ENCODE measurements at regions not wholly inside any gene's neighbourhood (a gene's known extent, or its start where the extent isn't known, plus 50 kb on each side); places are given as distances from the start of the nearest gene placed in this dataset.

- TF ChIP-seq CTCF (conservative IDR thresholded peaks at IDR 0.05; ENCODE audit: low read depth in 2 of 2) (no peak), REST (IDR thresholded peaks at IDR 0.05; ENCODE audit: unreplicated experiment) (no peak)
Observed at GRCh38 chr5:54894957-54895815, 90.2 kb downstream of the ESM1 start (continued).

- peaks cover 5% of the 10 kb centered on the region for H3K27me3 ChIP-seq (ENCODE audit: insufficient read depth)
- no peak overlapping the region for H3K4me3 ChIP-seq
- H3K79me2 ChIP-seq (replicated peaks; ENCODE audit: insufficient read depth), result no peaks in the 10 kb centered on the region
- no peaks in the 10 kb centered on the region for H3K4me1 Mint-ChIP-seq
- H3K27me3 Mint-ChIP-seq (ENCODE audit: insufficient read depth, low read depth, poor library complexity), result peaks cover 4% of the 10 kb centered on the region
- no peak overlapping the region for H3K4me3 Mint-ChIP-seq
- peaks cover 27% of the 10 kb centered on the region for H3K36me3 Mint-ChIP-seq (ENCODE audit: low read depth)
- peaks cover 7% of the 10 kb centered on the region; the same call in 1 of the 2 replicates for H3K36me3 ChIP-seq (ENCODE audit: insufficient read depth)
- no peak overlapping the region for H3K4me2 ChIP-seq
- peaks cover 9% of the 10 kb centered on the region; the same call in 1 of the 2 replicates for H3K9me2 ChIP-seq (ENCODE audit: insufficient read depth)
- H3K4me1 ChIP-seq (ENCODE audit: insufficient read depth), result peaks cover under 1% of the 10 kb centered on the region; the same call in 1 of the 2 replicates
- TF ChIP-seq EZH2 (IDR thresholded peaks at IDR 0.05; ENCODE audit: low read depth, unreplicated experiment) (no peak), EZH2phosphoT487 (IDR thresholded peaks at IDR 0.05; ENCODE audit: unreplicated experiment) (no peak), CTCF (conservative IDR thresholded peaks at IDR 0.05; ENCODE audit: low read depth in 2 of 2) (no peak)
- H3K27ac ChIP-seq (ENCODE audit: low read depth), result no peak overlapping the region
- ATAC-seq (no peak), DNase-seq (ENCODE audit: low spot score) (no peak)
- H3K27ac Mint-ChIP-seq, result no peak overlapping the region
- H4K20me1 ChIP-seq (replicated peaks; ENCODE audit: insufficient read depth), result no peaks in the 10 kb centered on the region
- H2AFZ ChIP-seq, result no peak overlapping the region
- no peaks in the 10 kb centered on the region for H3F3A ChIP-seq (replicated peaks; ENCODE audit: low read depth)
- peaks cover 27% of the 10 kb centered on the region for H3K9me3 Mint-ChIP-seq
Observed at GRCh38 chr5:54889826-54890225, 95.6 kb downstream of the ESM1 start.

Data from GM23338 (cell line).